Left lung (tissue), 4 donors: ENCODE measurements at regions not wholly inside any gene's neighbourhood (a gene's known extent, or its start where the extent isn't known, plus 50 kb on each side); places are given as distances from the start of the nearest gene placed in this dataset.

Experiments used
- ATAC-seq: fragments of 200-7000 bp; cut with Tn5 transposase; one replicate; pipeline ENCODE4 v1.9.1; 2020; ENCODE audit warnings: moderate library complexity
- DNase-seq, 4 donors: peaks; one replicate each; pipeline ENCODE4 v3.0.0-alpha.2; 2013 to 2020
- H3K27ac ChIP-seq, 2 donors: fragments of 200-600 bp; sonication (generic) in 1 of 2; one replicate each; pipeline versions ENCODE4 v1.5.0 to v1.8.0; 2020 to 2021
- H3K27me3 ChIP-seq, 2 donors: fragments of 200-600 bp; sonication (generic) in 1 of 2; one replicate each; pipeline versions ENCODE4 v1.5.0 to v1.8.0; 2020 to 2021
- H3K36me3 ChIP-seq, 2 donors: fragments of 200-600 bp; sonication (generic) in 1 of 2; one replicate each; pipeline versions ENCODE4 v1.5.0 to v1.8.0; 2020 to 2021
- H3K4me1 ChIP-seq, 2 donors: fragments of 200-600 bp; one replicate each; pipeline ENCODE4 v1.8.0; 2021
- H3K4me3 ChIP-seq, 2 donors: fragments of 200-600 bp; sonication (generic) in 1 of 2; one replicate each; pipeline versions ENCODE4 v1.5.0 to v1.8.0; 2020 to 2021; ENCODE audit warnings: mild to moderate bottlenecking in 1 of 2
- H3K9me3 ChIP-seq, 2 donors: fragments of 200-600 bp; sonication (generic) in 1 of 2; one replicate each; pipeline versions ENCODE4 v1.5.0 to v1.8.0; 2020 to 2021
- intact Hi-C, 2 donors: fragments of 100-400 bp; cut with DNase I; formaldehyde crosslinking; loops; one replicate each; pipeline versions ENCODE4 v1.11.2 to v1.14.2; 2022
- TF ChIP-seq, protein P1 (sequence below), 2 donors: fragments of 200-600 bp; sonication (generic) in 1 of 2; IDR thresholded peaks; one replicate each; pipeline versions ENCODE4 v1.5.0 to v1.8.0; 2021; ENCODE audit warnings: antibody characterized with exemption in 2 of 2
- donor health status: DM: no; HTN: yes; CAD: no.
- donor health status: DM: no; HTN: no; CAD: no.

GRCh38 chr5:91472631-91473030, 89.5 kb upstream of the ARRDC3 start:
- intact Hi-C loops, result no loop called here
- H3K27me3 ChIP-seq, result no peaks in the 10 kb centered on the region
- H3K27ac ChIP-seq, result no peak overlapping the region
- no peak for ATAC-seq
- no peak overlapping the region for H3K4me3 ChIP-seq
- TF ChIP-seq, protein P1, sequence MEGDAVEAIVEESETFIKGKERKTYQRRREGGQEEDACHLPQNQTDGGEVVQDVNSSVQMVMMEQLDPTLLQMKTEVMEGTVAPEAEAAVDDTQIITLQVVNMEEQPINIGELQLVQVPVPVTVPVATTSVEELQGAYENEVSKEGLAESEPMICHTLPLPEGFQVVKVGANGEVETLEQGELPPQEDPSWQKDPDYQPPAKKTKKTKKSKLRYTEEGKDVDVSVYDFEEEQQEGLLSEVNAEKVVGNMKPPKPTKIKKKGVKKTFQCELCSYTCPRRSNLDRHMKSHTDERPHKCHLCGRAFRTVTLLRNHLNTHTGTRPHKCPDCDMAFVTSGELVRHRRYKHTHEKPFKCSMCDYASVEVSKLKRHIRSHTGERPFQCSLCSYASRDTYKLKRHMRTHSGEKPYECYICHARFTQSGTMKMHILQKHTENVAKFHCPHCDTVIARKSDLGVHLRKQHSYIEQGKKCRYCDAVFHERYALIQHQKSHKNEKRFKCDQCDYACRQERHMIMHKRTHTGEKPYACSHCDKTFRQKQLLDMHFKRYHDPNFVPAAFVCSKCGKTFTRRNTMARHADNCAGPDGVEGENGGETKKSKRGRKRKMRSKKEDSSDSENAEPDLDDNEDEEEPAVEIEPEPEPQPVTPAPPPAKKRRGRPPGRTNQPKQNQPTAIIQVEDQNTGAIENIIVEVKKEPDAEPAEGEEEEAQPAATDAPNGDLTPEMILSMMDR (IDR thresholded peaks at IDR 0.05), result no peak
- H3K4me1 ChIP-seq, result peaks cover 0 to 4% of the 10 kb centered on the region in 2 donors
- H3K9me3 ChIP-seq, result no peaks in the 10 kb centered on the region
- DNase-seq, result no peak
- H3K36me3 ChIP-seq, result no peaks in the 10 kb centered on the region

- TF ChIP-seq, protein P1 (IDR thresholded peaks at IDR 0.05), result no peak
- no peaks in the 10 kb centered on the region for H3K9me3 ChIP-seq
These were observed 86.5 kb upstream of the ARRDC3 start for GRCh38 chr5:91469517-91470165.

DNA sequence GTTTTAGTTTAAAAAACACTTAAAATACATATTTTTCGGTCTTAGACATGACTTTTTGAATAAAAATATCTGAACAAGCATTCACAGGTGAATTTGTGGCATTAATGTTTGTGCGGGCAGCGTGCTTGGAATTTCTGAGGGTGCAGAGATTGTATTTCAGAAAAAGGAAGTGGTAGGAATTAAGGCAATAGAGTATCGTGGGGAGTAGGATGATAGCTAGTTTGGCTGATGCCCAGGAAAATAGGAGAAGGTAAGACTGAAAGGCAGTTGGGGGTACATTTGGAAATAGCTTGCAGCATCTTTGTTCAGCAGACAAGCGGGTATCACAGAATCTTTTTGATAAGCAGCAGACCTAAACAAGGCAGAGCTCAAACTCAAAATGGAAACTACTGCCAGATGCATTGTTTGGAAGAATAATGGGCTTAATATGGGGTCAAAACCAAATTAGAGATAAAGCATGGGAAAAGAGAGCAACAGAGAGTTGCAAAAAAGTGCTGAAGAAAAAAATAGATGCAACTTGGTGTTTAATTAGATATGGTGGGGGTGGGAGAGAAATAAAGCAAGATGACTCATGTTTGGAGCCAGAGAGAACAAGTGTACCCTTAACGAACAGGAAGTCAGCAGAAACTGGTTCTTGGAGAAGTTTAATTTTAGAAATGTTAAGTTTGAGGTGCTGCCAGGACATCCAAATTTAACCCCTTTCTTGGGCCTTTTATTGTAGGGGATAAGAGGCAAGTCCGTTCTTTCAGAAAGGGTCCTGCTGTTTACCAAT, 85.7 kb upstream of the ARRDC3 start:
- Histone ChIP-seq H3K36me3 (no peaks in the 10 kb centered on the region), H3K4me1 (peaks cover 0 to 4% of the 10 kb centered on the region in 2 donors), H3K27me3 (no peaks in the 10 kb centered on the region), H3K9me3 (no peaks in the 10 kb centered on the region), H3K4me3 (no peak overlapping the region), H3K27ac (peak overlapping the region; percentile 53 to 84)
- intact Hi-C loops, result no loop called here
- ATAC-seq (peak; percentile 82), DNase-seq (no peak)
- TF ChIP-seq, protein P1 (IDR thresholded peaks at IDR 0.05), result no peak

More at GRCh38 chr5:91469517-91470165, 86.5 kb upstream of the ARRDC3 start:
- H3K36me3 ChIP-seq, result no peaks in the 10 kb centered on the region
- intact Hi-C loops, result no loop called here
- no peaks in the 10 kb centered on the region for H3K27me3 ChIP-seq
- DNase-seq (no peak), ATAC-seq (peak; percentile 79)
- H3K4me3 ChIP-seq, result no peak overlapping the region
- peak overlapping the region; percentile 53 to 84 for H3K27ac ChIP-seq
- H3K4me1 ChIP-seq, result peaks cover 0 to 4% of the 10 kb centered on the region in 2 donors

DNA sequence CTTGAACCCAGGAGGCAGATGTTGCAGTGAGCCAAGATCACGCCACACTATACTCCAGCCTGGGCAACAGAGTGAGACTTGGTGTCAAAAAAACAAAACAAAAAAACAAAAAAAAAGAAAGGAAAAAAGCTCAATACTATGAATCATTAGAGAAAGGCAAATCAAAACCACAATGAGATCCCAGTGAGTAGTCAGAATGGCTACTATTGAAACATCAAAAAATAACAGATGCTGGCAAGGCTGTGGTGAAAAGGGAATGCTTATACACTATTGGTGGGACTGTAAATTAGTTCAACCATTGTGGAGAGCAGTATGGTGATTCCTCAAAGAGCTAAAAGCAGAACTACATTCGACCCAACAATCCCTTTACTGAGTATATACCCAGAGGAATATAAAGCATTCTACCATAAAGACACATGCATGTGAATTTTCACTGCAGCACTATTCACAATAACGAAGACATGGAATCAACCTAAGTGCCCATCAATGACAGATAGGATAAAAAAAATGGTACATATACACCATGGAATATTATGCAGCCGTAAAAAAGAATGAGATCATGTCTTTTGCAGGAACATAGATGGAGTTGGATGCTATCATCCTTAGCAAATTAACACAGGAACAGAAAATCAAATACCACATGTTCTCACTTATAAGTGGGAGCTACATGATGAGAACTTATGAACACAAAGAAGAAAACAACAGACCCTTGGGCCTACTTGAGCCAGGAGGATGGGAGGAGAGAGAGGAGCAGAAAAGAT, 81.9 kb upstream of the ARRDC3 start:
- no peaks in the 10 kb centered on the region for H3K36me3 ChIP-seq
- peaks cover 0 to 4% of the 10 kb centered on the region in 2 donors for H3K4me1 ChIP-seq
- H3K4me3 ChIP-seq, result no peak overlapping the region
- H3K27ac ChIP-seq, result no peak overlapping the region
- no peaks in the 10 kb centered on the region for H3K9me3 ChIP-seq
- DNase-seq, result no peak
- TF ChIP-seq, protein P1 (IDR thresholded peaks at IDR 0.05), result no peak
- intact Hi-C loops, result no loop called here
- no peak for ATAC-seq
- H3K27me3 ChIP-seq, result no peaks in the 10 kb centered on the region

DNA sequence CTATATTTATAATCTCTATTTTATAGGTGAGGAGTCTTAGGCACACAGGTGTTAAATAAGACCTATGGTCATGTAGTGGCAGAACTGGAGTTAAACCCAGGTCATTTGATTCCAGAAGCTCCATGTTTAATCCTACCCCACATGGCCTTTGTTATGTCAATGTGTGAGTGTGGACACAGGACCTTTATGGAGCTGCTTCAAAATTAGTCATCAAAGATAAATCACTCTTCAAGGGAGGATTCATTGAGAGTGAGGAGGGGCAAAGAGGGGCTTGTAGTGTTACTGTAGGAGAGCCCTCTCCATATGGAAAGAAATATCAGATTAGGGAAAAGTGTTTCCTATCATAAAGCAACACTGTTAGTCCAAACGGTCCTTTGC, 74.6 kb upstream of the ARRDC3 start:
- Histone ChIP-seq H3K27me3 (no peaks in the 10 kb centered on the region), H3K27ac (no peak overlapping the region), H3K4me1 (no peaks in the 10 kb centered on the region), H3K4me3 (no peak overlapping the region), H3K36me3 (no peaks in the 10 kb centered on the region), H3K9me3 (no peaks in the 10 kb centered on the region)
- TF ChIP-seq, protein P1 (IDR thresholded peaks at IDR 0.05), result no peak
- DNase-seq, result no peak
- intact Hi-C loops, result no loop called here
- peak; percentile 10 for ATAC-seq
